ENCODE measurements at regions not wholly inside any gene's neighbourhood (a gene's known extent, or its start where the extent isn't known, plus 50 kb on each side); places are given as distances from the start of the nearest gene placed in this dataset.

DNA sequence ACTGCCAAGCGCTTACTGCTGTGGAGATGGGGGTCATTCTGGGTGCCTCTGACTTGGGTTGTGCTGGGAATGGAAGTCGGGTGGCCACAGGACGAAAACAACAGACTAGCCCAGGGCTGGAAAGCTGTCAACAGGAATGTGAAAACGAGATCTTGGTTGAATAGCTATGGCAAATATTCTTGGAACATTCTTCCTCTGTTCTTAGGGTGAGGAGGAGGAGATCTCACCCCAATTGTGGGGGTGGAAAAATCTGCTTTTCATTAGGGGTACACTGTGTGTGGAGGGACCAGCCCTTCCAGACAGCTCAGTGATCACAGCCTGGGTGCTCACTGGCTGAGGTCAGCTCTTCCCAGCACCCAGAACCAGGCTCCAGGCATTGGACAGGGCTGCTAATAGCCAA is 52.0 kb upstream of the PRSS23 start (continued):
- TF ChIP-seq ZNF462 (CRISPR knock-in tag; IDR thresholded peaks at IDR 0.05) = no peak
- TF ChIP-seq, protein P1, sequence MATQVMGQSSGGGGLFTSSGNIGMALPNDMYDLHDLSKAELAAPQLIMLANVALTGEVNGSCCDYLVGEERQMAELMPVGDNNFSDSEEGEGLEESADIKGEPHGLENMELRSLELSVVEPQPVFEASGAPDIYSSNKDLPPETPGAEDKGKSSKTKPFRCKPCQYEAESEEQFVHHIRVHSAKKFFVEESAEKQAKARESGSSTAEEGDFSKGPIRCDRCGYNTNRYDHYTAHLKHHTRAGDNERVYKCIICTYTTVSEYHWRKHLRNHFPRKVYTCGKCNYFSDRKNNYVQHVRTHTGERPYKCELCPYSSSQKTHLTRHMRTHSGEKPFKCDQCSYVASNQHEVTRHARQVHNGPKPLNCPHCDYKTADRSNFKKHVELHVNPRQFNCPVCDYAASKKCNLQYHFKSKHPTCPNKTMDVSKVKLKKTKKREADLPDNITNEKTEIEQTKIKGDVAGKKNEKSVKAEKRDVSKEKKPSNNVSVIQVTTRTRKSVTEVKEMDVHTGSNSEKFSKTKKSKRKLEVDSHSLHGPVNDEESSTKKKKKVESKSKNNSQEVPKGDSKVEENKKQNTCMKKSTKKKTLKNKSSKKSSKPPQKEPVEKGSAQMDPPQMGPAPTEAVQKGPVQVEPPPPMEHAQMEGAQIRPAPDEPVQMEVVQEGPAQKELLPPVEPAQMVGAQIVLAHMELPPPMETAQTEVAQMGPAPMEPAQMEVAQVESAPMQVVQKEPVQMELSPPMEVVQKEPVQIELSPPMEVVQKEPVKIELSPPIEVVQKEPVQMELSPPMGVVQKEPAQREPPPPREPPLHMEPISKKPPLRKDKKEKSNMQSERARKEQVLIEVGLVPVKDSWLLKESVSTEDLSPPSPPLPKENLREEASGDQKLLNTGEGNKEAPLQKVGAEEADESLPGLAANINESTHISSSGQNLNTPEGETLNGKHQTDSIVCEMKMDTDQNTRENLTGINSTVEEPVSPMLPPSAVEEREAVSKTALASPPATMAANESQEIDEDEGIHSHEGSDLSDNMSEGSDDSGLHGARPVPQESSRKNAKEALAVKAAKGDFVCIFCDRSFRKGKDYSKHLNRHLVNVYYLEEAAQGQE (IDR thresholded peaks at IDR 0.05; ENCODE audit: unreplicated experiment) = no peak
- TF ChIP-seq, protein P2, sequence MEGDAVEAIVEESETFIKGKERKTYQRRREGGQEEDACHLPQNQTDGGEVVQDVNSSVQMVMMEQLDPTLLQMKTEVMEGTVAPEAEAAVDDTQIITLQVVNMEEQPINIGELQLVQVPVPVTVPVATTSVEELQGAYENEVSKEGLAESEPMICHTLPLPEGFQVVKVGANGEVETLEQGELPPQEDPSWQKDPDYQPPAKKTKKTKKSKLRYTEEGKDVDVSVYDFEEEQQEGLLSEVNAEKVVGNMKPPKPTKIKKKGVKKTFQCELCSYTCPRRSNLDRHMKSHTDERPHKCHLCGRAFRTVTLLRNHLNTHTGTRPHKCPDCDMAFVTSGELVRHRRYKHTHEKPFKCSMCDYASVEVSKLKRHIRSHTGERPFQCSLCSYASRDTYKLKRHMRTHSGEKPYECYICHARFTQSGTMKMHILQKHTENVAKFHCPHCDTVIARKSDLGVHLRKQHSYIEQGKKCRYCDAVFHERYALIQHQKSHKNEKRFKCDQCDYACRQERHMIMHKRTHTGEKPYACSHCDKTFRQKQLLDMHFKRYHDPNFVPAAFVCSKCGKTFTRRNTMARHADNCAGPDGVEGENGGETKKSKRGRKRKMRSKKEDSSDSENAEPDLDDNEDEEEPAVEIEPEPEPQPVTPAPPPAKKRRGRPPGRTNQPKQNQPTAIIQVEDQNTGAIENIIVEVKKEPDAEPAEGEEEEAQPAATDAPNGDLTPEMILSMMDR (conservative IDR thresholded peaks at IDR 0.05; ENCODE audit: low read depth in 2 of 2) = no peak

DNA sequence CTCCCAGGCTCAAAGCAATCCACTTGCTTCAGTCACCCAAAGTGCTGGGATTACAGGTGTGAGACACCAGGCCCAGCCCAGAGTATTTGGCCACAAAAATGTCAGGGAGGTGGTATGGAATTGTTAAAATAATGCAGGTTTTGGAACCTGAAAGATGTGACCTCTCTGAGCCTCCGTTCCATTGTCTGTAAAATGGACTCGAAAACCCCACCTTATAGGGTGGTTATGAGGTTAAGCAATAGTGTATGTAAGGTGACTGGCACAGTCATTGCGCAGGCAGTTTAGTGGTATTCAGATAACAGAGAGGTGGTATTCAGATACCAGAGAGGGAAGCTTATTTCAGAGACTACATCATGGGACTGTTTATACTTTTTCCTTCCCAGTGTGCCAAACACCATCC is 52.5 kb upstream of the PRSS23 start:
- no peaks in the 10 kb centered on the region; the same call in 2 of the 3 replicates for H3K36me3 Mint-ChIP-seq (ENCODE audit: low read depth)
- no peaks in the 10 kb centered on the region for H3K9me2 ChIP-seq (ENCODE audit: insufficient read depth)
- no peak overlapping the region for H3K27ac ChIP-seq (ENCODE audit: low read depth)
- no peaks in the 10 kb centered on the region for H3K9me3 Mint-ChIP-seq
- H3K27ac Mint-ChIP-seq = no peak overlapping the region
- H3K27me3 Mint-ChIP-seq (ENCODE audit: insufficient read depth, low read depth, poor library complexity) = peaks cover 3% of the 10 kb centered on the region
- no peak for DNase-seq (ENCODE audit: low spot score)
- H3K4me3 Mint-ChIP-seq = no peak overlapping the region
- H4K20me1 ChIP-seq (replicated peaks; ENCODE audit: insufficient read depth) = no peaks in the 10 kb centered on the region
- H3K36me3 ChIP-seq (ENCODE audit: insufficient read depth) = no peaks in the 10 kb centered on the region
- no peaks in the 10 kb centered on the region for H3F3A ChIP-seq (replicated peaks; ENCODE audit: low read depth)
- no peak for ATAC-seq
- H3K4me1 Mint-ChIP-seq = no peaks in the 10 kb centered on the region
- H3K4me1 ChIP-seq (ENCODE audit: insufficient read depth) = no peaks in the 10 kb centered on the region
- no peak overlapping the region; the same call in 1 of the 2 replicates for H2AFZ ChIP-seq
- no peaks in the 10 kb centered on the region for H3K79me2 ChIP-seq (replicated peaks; ENCODE audit: insufficient read depth)
- no peak overlapping the region for H3K4me2 ChIP-seq
- H3K27me3 ChIP-seq (ENCODE audit: insufficient read depth) = no peaks in the 10 kb centered on the region
- H3K4me3 ChIP-seq = no peak overlapping the region
- no peak for TF ChIP-seq NANOG (IDR thresholded peaks at IDR 0.05; ENCODE audit: borderline replicate concordance)
- no peak for TF ChIP-seq ZNF114 (CRISPR knock-in tag; IDR thresholded peaks at IDR 0.05)
- TF ChIP-seq, protein P1 (IDR thresholded peaks at IDR 0.05; ENCODE audit: unreplicated experiment) = no peak
- no peak for TF ChIP-seq EZH2phosphoT487 (IDR thresholded peaks at IDR 0.05; ENCODE audit: unreplicated experiment)
- TF ChIP-seq JUNB (IDR thresholded peaks at IDR 0.05; ENCODE audit: unreplicated experiment) = no peak

Data from GM23338 (cell line).